GM19438 (cell line): ENCODE measurements at regions not wholly inside any gene's neighbourhood (a gene's known extent, or its start where the extent isn't known, plus 50 kb on each side); places are given as distances from the start of the nearest gene placed in this dataset.
A peak's percentile ranks its signal among the peaks of the same experiment; 100 is the strongest.
"Not testable (repeated sequence)": the region's sequence is repeated elsewhere in the genome, so short reads cannot be mapped to it uniquely, and the experiment has no call there.

Experiments used
- ATAC-seq: cut with Tn5 transposase; IDR thresholded peaks from one replicate; pipeline ENCODE4 v1.9.1; 2021; ENCODE audit warnings: low read depth; ENCODE audit not compliant: unreplicated experiment

GRCh38 chr15:62362144-62362543 lies 197.1 kb upstream of the C2CD4B start:
- no peak for ATAC-seq

- no peak for ATAC-seq
These were observed 197.5 kb upstream of the C2CD4B start for GRCh38 chr15:62362608-62363007.

- no peak for ATAC-seq
These were observed 198.8 kb upstream of the C2CD4B start for GRCh38 chr15:62363913-62364312.

GRCh38 chr15:62365795-62366442 lies 200.8 kb upstream of the C2CD4B start:
- no peak for ATAC-seq

- ATAC-seq = no peak
These were observed 204.4 kb upstream of the C2CD4B start for GRCh38 chr15:62369454-62369853.

- ATAC-seq = not testable (repeated sequence)
These were observed 206.6 kb upstream of the C2CD4B start for GRCh38 chr15:62371683-62372082.

GRCh38 chr15:62377736-62378480 lies 212.8 kb upstream of the C2CD4B start:
- ATAC-seq = no peak

- no peak for ATAC-seq
These were observed 213.8 kb upstream of the C2CD4B start for GRCh38 chr15:62378772-62379498.

GRCh38 chr15:62380011-62380410 lies 214.9 kb upstream of the C2CD4B start:
- no peak for ATAC-seq

GRCh38 chr15:62382046-62382445 lies 217.0 kb upstream of the C2CD4B start:
- ATAC-seq = no peak

GRCh38 chr15:62389885-62390790 lies 225.1 kb upstream of the C2CD4B start, which contains the start of gene TLN2:
TLN2 (plus strand) TSS chr15:62390550.
- ATAC-seq = peak; percentile 79

- no peak for ATAC-seq
These were observed 225.9 kb upstream of the C2CD4B start for GRCh38 chr15:62390791-62391640.

- no peak for ATAC-seq
These were observed 226.7 kb upstream of the C2CD4B start for GRCh38 chr15:62391641-62392262.

- no peak for ATAC-seq
These were observed 227.3 kb upstream of the C2CD4B start for GRCh38 chr15:62392376-62392775.

GRCh38 chr15:62393196-62393595 lies 228.1 kb upstream of the C2CD4B start:
- ATAC-seq = no peak

- ATAC-seq = no peak
These were observed 229.0 kb upstream of the C2CD4B start for GRCh38 chr15:62394079-62394478.

GRCh38 chr15:62400778-62401177 lies 235.7 kb upstream of the C2CD4B start:
- ATAC-seq = no peak

- no peak for ATAC-seq
These were observed 237.6 kb upstream of the C2CD4B start for GRCh38 chr15:62402687-62403086.

- ATAC-seq = no peak
These were observed 238.2 kb upstream of the C2CD4B start for GRCh38 chr15:62403164-62403809.
